ENCODE measurements at regions not wholly inside any gene's neighbourhood (a gene's known extent, or its start where the extent isn't known, plus 50 kb on each side); places are given as distances from the start of the nearest gene placed in this dataset.

GRCh38 chr1:209364716-209365115, 218.8 kb upstream of the CAMK1G start:
- TF ChIP-seq EGR1 (IDR thresholded peaks at IDR 0.05) (no peak), MAX (IDR thresholded peaks at IDR 0.05) (no peak), TEAD4 (IDR thresholded peaks at IDR 0.05) (no peak), FOXM1 (IDR thresholded peaks at IDR 0.05; ENCODE audit: borderline replicate concordance, low read depth) (no peak), CEBPB (IDR thresholded peaks at IDR 0.05) (no peak), TCF12 (IDR thresholded peaks at IDR 0.05; ENCODE audit: low read depth) (no peak), TAF1 (IDR thresholded peaks at IDR 0.05; ENCODE audit: low read depth) (no peak), EP300 (IDR thresholded peaks at IDR 0.05; ENCODE audit: borderline replicate concordance) (no peak), NFIC (IDR thresholded peaks at IDR 0.05) (no peak), USF1 (IDR thresholded peaks at IDR 0.05) (no peak), RAD21 (IDR thresholded peaks at IDR 0.05; ENCODE audit: low read depth) (no peak), CREB1 (IDR thresholded peaks at IDR 0.05; ENCODE audit: low read depth) (no peak), ZBTB7A (IDR thresholded peaks at IDR 0.05; ENCODE audit: low read depth) (no peak), YY1 (IDR thresholded peaks at IDR 0.05; ENCODE audit: low read depth) (no peak)
- TF ChIP-seq, protein P1, sequence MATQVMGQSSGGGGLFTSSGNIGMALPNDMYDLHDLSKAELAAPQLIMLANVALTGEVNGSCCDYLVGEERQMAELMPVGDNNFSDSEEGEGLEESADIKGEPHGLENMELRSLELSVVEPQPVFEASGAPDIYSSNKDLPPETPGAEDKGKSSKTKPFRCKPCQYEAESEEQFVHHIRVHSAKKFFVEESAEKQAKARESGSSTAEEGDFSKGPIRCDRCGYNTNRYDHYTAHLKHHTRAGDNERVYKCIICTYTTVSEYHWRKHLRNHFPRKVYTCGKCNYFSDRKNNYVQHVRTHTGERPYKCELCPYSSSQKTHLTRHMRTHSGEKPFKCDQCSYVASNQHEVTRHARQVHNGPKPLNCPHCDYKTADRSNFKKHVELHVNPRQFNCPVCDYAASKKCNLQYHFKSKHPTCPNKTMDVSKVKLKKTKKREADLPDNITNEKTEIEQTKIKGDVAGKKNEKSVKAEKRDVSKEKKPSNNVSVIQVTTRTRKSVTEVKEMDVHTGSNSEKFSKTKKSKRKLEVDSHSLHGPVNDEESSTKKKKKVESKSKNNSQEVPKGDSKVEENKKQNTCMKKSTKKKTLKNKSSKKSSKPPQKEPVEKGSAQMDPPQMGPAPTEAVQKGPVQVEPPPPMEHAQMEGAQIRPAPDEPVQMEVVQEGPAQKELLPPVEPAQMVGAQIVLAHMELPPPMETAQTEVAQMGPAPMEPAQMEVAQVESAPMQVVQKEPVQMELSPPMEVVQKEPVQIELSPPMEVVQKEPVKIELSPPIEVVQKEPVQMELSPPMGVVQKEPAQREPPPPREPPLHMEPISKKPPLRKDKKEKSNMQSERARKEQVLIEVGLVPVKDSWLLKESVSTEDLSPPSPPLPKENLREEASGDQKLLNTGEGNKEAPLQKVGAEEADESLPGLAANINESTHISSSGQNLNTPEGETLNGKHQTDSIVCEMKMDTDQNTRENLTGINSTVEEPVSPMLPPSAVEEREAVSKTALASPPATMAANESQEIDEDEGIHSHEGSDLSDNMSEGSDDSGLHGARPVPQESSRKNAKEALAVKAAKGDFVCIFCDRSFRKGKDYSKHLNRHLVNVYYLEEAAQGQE (IDR thresholded peaks at IDR 0.05; ENCODE audit: low read depth), result no peak

GRCh38 chr1:209367061-209367772, 216.3 kb upstream of the CAMK1G start:
- no peak for TF ChIP-seq EGR1 (IDR thresholded peaks at IDR 0.05)

DNA sequence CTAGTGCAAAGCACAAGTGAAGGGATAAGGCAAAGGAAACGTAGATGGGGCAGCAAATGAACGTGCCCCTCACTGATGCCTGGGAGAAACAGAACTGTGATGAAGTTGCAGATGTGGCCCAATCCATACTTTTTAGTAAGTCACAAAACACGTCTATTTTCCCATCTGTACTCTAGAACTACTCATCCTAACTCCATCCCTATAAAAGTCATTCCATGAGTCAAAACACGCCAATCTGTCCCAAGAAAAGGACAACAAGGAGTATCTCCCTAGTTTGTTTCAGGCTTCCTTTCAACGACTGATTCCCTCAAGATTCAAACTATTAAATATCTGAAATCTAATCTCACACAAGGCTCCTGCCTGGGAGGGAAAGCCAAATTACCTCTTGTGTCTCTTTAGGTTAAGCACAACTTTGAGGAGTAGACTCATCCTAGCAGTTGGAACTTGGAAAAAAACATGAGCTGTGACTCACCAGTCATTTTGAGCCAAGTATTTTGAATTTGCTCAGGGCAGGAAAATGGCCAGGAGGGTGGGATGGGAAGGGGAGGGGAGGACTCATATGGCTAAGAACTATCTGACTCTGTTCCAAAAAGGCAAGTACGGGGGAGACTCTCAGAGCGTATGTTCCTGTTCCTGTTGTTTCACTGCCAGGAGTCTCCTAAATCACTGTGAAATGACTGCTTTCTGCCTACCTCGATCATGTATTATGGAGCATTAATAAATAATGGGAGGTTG, 214.5 kb upstream of the CAMK1G start:
- no peak for TF ChIP-seq FOXM1 (IDR thresholded peaks at IDR 0.05; ENCODE audit: borderline replicate concordance, low read depth)

- no peak for TF ChIP-seq TCF12 (IDR thresholded peaks at IDR 0.05; ENCODE audit: low read depth)
- no peak for TF ChIP-seq TAF1 (IDR thresholded peaks at IDR 0.05; ENCODE audit: low read depth)
- TF ChIP-seq TEAD4 (IDR thresholded peaks at IDR 0.05), result no peak
- no peak for TF ChIP-seq RAD21 (IDR thresholded peaks at IDR 0.05; ENCODE audit: low read depth)
- no peak for TF ChIP-seq USF1 (IDR thresholded peaks at IDR 0.05)
- TF ChIP-seq EGR1 (IDR thresholded peaks at IDR 0.05), result no peak
- TF ChIP-seq FOXM1 (IDR thresholded peaks at IDR 0.05; ENCODE audit: borderline replicate concordance, low read depth), result no peak
- TF ChIP-seq MAX (IDR thresholded peaks at IDR 0.05), result no peak
- no peak for TF ChIP-seq CEBPB (IDR thresholded peaks at IDR 0.05)
- TF ChIP-seq CREB1 (IDR thresholded peaks at IDR 0.05; ENCODE audit: low read depth), result no peak
- TF ChIP-seq YY1 (IDR thresholded peaks at IDR 0.05; ENCODE audit: low read depth), result no peak
- TF ChIP-seq, protein P1 (IDR thresholded peaks at IDR 0.05; ENCODE audit: low read depth), result no peak
- no peak for TF ChIP-seq NFIC (IDR thresholded peaks at IDR 0.05)
- TF ChIP-seq ZBTB7A (IDR thresholded peaks at IDR 0.05; ENCODE audit: low read depth), result no peak
- TF ChIP-seq EP300 (IDR thresholded peaks at IDR 0.05; ENCODE audit: borderline replicate concordance), result no peak
Observed at GRCh38 chr1:209370241-209370995, 213.1 kb upstream of the CAMK1G start.

DNA sequence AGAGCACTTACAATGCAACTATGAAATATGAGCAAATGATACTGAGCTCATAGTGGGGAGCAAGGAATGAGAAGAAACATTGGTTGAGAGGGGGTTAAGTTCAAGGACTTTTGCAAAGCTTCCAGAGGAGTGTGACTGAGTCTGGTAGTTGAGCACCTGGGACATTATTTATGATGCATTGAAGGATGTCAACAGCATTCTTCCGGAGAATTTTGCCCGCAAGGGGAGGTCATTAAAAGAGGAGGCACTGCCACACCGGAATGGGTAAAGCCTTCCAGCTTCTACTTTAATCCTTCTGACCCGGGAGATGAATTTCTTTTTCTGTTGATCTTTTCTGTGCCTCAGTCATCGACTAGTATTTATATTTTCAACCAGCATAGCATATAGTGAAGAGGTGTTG, 208.4 kb upstream of the CAMK1G start:
- no peak for TF ChIP-seq MAX (IDR thresholded peaks at IDR 0.05)
- no peak for TF ChIP-seq CREB1 (IDR thresholded peaks at IDR 0.05; ENCODE audit: low read depth)
- TF ChIP-seq TAF1 (IDR thresholded peaks at IDR 0.05; ENCODE audit: low read depth), result no peak
- no peak for TF ChIP-seq NFIC (IDR thresholded peaks at IDR 0.05)
- no peak for TF ChIP-seq TCF12 (IDR thresholded peaks at IDR 0.05; ENCODE audit: low read depth)
- no peak for TF ChIP-seq EGR1 (IDR thresholded peaks at IDR 0.05)
- TF ChIP-seq YY1 (IDR thresholded peaks at IDR 0.05; ENCODE audit: low read depth), result no peak
- no peak for TF ChIP-seq TEAD4 (IDR thresholded peaks at IDR 0.05)
- TF ChIP-seq ZBTB7A (IDR thresholded peaks at IDR 0.05; ENCODE audit: low read depth), result no peak

Data from Ishikawa (cell line).